ENCODE measurements at regions not wholly inside any gene's neighbourhood (a gene's known extent, or its start where the extent isn't known, plus 50 kb on each side); places are given as distances from the start of the nearest gene placed in this dataset.

DNA sequence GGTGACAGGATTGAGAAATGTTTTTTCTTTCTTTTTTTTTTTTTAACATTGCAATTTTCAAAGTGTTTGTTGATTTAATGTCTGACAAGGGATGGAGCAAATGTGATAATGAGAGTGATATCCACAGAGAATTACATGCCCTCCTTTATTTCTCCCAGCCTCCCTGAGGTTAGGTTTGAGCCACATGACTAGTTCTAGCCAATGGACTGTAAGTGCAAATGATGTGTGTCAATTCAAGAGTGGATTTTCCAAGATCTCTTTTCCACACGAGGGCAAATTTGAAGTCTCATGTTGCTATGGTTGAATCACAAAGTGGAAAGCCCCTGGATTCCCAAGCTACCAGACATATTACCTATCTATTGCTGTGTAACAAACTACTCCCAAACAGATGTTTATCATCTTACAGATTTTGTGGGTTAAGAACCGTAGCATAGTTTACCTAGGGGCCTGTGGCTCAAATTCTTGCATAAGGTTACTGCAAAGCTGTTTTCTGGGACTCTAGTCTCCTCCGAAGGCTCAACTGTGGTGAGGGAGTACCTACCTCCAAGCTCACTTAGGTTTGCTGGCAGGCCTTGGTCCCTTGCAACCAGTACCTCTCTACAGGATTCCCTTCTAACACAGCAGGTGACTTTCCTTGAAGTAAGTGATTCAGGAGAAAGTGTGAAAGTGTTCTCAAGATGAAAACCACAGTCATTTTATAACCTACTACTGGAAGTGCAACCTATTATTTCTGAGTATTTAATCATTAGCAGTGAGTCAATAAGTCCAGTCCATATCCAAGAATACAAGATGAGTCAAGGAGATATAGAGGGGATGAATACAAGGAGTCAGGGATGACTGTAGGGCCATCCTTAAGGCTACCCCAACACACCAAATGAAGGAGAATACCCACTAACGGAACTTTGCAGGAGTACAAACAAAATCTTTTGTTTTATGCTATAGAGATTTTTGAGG lies 533.6 kb downstream of the PTPRC start:
- no peak for DNase-seq

DNA sequence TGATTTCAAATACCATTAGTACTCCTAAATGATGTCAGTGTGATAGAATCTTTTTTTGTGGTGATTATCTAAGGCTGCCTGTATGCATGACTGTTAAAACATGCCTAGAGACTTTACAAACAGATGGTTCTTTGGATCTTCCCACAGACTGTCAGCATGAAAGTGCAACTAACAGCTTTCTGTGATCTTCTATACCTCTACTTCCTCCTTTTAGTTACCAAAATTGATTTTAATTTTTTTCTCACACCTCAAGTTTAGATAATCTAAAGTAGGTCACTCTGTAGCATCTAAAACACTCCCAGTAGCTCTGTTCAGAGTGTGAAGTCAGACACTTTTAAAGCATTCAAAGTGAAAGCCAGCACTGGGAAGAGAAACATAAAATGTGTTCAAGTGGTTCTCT lies 534.5 kb downstream of the PTPRC start:
- DNase-seq = no peak

DNA sequence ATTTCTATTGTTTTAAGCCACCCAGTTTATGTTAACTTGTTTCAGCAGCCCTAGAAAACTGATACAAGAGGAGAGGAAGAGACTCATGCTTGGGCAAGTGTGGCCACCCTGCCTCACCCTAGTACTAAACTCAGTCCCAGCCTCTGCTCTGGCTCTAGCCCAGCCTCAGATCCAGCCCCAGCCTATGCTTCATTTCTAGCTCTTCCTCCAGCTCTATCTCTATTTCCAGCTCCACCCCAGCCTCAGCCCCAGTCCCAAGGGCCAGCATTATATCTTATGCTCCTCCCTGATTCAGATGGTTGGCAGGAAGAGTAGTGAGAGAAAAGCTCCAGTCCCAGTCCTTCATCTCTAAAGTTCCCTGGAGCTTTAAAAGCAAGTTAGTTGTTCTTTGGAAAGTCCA lies 535.5 kb downstream of the PTPRC start:
- DNase-seq = no peak

DNA sequence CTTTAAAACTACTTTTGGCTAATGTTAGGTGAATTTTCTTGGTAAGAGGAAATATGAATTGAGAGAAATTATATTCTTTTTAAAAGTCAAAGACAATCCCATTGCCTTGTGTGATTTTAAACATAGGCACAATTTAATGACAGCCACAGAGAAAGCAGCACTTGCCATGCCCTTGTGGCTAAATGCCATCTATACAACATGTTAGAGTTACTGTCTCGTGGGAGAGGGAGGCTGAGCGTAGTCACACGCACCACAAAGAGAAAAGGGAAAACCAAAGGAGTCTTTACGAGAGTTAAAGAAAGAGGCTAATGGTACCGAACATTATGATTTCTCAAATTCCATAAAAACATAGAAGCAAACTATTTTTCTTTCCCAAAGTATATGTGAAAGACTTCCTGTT lies 537.9 kb downstream of the PTPRC start:
- no peak for DNase-seq

DNA sequence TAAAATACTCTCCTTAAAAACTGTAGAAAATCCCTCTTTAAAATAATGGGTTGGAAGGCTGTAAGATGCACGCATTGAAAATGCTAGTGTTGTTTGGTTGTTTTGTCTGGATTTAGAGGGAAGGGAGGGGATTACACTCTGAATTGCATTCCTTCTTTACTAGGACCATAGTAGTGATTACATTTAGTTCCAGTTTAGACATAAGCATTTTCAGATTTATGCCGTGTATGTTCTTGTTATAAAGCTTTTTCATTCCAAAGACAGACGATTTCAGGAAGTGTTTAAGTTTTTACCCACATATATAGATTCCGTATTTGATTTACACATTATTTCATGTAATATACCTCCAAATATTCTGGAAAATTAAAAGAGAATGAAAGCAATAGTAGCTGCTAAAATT lies 538.4 kb downstream of the PTPRC start:
- DNase-seq = no peak

DNA sequence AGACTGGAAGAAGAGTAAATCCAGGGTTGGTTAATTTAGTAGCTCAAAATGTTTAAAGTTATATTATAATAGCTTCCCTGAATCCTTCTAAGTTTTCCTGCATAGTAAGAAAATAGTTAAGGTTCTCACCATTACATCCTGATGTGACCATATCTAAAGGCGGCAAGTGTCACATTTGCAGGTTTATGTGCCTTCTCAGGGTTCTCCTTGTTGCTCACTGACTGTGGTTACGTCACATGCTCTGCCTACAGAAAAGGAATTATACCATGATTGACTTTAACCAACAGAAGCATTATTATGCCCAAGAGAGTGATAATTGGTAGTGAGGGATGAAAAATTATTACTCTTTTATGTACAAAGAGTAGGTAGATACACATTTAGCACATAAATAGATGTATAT lies 539.8 kb downstream of the PTPRC start:
- no peak for DNase-seq

DNA sequence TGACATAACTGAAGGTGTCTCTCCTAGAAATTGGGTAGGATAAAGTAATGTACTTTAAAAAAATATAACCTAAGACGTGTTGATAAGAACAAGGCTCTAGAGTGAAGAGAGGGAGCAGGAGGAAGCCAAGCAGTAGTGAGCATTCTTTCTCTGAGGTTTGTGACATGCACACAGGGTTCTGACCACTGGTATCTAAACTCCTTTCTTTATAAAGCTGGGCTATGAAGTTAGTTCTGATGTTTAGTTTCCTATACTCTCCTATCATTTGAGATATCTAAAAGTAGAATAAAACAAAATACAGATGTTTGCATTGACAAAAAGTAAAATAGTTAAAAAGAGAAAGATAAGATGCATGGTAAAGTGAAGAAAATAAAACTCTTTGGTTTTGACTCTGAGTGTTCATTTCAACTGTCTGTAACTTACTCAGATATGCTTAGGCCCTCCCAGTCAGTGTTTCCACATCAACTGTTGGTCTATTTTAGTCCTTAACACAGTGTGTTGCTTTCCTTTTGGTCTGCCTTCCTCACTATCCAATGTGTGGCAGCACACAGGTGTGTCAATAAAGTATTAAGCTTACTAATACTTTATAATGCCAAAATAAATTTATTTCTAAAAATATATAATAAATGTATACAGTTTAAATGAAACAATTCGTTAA lies 543.5 kb downstream of the PTPRC start:
- DNase-seq = no peak

DNA sequence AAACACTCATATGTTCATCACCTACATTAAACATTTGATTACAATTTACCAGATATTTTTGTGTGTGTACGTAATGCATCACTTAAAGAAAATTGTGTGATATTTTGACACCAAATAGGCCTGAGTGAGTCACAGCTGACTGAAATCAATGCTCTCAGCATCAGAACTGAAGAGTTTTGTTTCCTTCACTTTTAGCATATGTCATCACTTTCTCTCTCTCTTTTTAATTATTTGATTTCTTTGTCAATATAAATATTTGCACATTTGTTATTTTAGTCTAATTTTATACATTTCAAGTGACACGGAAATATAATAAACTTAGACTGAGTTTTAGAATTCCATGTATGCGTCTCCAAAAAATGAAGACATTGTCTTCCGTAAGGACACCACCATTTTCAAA lies 545.3 kb downstream of the PTPRC start:
- no peak for DNase-seq

DNA sequence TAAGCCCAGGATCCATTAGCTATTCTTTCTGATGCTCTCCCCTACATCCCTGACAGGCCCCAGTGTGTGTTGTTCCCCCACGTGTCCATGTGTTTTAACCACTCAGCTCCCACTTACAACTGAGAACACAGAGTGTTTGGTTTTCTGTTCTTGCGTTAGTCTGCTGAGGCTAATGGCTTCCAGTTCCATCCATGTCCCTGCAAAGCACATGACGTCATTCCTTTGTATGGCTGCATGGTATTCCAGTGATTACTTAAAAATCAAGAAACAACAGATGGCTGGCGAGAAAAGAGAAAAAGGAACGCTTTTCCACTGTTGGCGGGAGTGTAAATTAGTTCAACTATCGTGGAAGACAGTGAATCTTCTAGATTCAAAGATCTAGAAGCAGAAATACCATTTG lies 556.0 kb downstream of the PTPRC start:
- no peak for DNase-seq

DNA sequence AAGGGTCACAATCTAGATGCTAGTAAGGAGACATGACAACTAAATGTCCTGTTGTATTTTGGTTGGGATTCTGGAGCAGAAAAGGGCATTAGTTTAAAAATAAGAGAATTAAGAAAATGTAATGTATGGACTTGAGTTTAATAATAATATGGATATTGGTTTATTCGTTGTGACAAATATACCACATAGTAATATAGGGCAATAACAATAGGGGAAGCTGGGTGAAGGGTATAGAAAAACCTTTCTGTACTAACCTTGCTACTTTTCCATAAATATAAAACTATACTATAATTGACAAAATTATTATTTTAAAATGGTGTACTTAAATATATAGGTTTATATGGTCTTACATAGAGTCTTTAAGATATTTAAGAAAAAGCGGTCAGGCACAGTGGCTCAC lies 558.9 kb downstream of the PTPRC start:
- no peak for DNase-seq

DNA sequence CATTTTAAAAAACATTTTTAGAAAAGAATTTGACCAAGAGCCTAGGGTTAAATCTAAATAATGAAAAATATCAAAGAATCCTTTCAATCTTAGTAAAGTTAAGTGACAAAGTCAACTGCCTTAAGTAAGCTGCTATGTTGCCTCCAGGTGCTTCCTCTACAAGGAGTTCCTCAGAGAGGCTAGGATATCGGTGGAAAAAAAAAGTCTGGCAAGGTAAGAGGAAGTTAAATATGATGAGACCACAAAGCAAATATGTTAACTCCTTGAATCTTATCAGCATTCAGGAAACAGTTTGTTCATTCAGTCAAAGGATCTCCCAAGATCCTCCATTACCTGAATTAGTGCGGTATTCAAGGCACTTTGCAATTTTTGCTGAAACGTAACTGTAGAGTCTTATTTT lies 563.5 kb downstream of the PTPRC start:
- no peak for DNase-seq

DNA sequence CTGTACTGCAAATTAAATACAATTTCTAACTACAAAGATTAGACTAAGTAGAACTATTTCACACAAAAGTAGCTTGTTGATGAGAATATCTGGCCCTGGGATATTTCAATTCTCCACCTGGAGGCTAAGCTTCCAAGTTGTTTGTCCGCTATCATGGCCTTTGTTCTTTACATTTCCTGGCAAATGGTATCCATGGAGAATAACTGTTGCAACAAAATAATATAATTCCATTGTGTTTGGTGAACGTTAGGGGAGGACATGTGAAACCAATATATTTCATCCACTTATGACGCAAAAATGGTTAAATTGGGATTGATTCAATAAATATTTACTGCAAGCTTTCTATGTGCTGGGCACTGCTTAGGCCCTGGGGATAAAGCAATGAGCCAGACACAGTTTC lies 565.4 kb downstream of the PTPRC start:
- no peak for DNase-seq

DNA sequence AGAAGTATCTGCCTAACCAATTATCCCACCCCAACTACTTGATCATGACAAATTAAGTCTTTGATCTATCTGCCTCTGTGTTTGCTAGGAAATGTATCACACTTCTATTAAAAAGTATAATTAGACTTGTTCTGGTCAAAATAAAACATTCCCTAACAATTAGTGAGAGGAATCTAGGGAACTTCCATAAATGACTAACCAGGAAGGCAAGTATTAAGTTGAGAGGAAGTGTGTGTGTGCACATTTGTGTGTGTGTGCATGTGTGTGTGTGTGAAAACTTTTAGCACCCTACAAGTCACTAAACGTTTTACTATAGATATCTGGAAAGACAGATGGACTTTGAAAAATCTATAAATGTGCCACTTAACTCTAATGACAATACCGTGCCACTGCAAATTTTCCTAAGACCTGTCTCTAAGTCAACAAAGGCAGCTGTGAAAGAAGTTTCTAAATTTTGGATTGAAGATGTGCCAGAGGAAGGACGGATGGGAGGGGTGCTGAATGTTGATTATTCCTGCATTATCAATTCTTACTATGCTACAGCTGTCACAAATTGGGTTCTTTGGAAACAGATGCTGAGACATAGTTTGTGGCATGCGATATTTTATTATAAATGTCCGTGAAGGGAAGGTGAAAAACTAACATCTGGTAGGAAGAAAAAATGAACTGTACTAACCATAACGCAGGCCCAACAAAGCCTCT lies 567.1 kb downstream of the PTPRC start:
- DNase-seq = no peak

DNA sequence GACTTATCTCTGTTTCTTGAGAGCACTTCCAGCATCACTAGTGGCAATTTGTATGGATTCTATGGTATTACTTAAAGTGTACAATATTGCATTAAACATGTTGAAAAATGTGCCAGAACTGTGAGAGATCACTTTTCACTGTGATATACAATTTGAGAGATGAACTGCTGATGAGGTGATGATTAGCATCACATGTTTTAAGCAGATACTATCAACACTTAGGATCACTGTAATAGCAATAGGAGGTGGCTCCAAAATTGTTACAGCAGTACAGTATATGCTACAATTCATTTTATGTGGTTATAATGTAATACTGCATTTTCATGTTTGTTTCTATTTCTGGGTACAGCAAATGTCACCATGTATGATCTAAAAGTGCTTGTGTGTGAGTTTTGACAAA lies 570.0 kb downstream of the PTPRC start:
- no peak for DNase-seq

DNA sequence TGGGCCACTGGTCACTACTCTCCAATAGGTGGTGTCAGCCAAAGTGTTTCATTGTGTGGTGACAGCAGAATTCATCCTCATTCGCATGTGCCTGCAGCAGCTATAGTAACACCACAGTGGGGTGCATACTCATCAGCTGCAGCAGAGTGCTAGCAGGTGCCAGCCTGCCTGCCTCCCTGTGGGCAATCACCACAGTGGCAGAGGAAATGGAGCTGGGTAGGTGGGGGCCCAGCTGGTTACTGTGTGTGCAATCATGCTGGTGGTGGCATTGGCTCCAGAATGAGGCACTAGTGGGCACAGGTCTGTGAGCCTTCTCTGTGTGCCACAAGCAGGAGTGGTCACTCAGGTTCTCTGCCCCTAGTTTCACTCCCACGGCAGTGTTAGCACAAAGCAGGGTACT lies 579.2 kb downstream of the PTPRC start:
- no peak for DNase-seq

DNA sequence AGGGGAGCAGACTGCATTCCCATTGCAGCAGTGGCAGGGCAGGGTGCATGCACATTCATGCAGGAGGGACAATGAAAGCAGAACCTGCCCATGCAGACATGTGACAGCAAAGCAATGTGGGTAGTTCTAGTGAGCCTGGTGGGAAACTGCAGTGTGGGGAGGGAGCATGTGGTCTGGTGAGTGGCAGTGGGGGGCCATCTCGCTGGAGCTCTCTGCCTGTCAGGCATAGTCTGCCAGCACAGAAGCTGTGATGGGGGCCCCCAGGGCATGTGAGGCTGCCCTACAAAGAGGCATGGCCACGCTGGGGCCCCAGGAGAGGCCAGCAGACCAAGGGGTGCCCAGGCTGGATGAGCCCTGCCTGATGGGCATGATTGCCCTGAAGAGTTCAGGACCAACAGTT lies 579.7 kb downstream of the PTPRC start:
- DNase-seq = no peak

DNA sequence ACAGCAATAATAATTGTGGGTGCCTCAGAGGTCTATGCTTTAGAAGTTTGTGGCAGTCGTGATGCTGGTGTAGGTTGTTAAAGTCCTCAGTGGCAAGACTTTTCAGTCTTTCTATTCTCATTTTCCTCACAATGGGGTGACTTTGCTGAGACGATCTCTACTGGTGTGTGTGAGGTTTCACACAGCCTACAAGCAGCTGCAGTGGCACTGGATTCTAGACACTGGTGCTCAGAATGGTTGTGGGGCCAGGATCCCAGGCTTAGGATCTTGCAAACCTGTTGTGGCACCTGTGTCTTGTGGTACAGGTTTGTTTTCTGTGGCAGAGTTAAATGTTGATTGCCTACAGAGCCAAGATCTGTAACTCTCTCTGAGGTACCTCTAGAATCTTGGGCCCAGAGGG lies 581.2 kb downstream of the PTPRC start:
- DNase-seq = no peak

DNA sequence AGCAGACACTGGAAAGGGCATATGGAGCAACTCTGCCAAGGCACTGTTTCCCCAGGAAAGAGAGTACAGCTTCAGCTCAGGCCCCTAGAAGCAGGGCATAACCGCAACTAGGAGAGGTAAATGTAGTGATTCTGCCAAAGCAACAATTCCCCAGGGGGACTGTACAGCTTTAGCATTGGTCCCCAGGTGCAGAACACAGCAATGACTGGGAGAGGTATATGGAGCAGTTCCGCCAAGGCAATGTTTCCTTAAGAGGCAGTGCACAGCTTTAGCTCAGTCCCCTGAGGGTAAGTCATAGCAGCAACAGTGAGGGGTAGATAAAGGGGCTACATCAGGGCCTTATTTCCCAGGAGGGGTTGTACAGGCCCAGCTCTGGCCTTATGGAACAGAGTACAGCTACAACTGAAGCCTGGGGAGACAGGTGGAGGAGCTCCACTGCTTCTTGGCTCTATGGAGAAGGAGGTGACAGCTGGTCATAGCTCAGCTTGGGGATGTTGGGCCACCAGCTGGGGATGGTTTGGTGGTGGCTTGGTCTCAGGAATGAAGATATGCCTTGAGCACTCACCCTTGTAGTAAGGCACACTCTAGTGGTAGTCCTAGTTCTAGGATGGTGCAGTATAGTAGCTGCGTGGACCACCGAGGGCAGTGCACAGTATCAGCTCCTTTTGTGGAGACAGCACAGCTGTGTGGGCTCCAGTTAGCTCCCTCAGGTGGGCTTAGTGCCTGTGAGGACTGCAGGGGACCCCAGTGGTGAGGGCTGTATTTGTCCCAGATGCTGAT lies 582.7 kb downstream of the PTPRC start:
- no peak for DNase-seq

DNA sequence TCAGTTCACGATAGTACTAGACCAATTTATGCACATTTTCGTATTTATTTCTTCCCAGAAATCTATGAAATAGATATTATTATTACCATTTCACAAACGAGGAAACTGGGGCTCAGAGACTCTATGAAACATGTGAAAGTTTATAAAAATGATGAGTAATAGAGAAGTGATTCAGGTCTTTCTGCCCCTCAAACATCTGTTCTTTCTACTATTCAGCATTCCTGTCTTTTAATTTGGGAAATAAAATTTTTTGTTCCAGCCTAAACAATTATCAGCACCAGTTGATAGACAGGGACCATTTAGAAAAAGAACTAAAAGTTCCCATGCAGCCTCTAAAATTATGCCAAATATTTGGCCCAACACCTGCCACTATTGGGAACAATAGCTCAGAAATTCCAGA lies 585.1 kb downstream of the PTPRC start:
- DNase-seq = no peak

DNA sequence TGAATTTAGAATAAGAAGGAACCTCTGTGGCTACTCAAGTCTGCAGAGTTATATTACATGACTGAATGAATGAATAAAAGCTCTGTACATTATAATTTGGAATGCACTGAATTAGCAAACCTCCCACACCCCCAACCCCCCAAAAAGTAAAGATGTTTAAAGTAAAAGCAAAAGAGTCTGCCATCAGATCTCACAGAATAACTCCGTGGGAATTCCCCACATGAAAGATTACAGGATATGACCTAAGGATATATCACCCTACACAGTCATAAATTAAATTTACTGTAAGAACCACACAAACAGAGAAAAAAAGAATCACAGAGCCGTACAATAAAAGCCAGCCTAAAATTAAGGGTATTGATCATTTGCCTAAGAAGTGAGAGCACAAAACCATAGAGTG lies 587.3 kb downstream of the PTPRC start:
- DNase-seq = no peak

DNA sequence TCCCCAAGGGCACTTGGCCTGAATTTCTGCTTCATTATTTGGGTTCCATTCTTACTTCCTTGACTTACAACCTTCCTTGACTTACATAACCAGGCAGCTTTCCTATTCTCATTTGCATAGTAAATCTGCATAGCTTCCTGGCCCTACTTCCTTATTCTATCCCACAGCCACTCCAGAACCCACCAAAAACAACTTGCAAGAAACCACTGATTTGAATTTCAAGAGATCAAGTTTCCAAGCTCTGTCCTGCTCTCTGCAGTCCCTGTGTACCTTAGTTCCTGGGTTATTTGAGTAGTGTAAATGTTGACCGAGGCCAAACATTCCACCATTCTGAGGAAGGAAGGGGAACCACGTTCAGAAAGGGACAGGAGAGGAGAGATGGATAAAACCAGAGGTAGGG lies 603.3 kb downstream of the PTPRC start:
- DNase-seq = no peak

DNA sequence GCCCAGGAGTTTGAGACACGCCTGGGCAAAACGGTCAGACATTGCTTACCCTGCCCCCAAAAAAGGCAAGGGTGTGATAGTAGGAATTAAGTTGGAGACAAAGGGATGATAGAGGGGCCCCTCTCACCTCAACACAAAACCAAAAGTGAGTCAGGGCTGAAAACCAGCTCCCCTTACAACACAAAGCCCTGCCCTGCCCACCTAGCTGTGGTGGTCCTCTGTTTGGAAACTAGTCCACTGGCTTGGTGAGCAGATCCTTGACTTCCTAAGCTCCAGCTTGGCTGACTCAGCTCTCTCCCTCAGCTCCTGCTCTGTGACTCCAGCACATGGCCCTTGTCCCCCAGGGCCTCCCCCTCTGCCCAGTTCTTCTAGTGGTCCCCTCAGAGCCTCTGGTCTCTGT lies 603.8 kb downstream of the PTPRC start:
- no peak for DNase-seq

DNA sequence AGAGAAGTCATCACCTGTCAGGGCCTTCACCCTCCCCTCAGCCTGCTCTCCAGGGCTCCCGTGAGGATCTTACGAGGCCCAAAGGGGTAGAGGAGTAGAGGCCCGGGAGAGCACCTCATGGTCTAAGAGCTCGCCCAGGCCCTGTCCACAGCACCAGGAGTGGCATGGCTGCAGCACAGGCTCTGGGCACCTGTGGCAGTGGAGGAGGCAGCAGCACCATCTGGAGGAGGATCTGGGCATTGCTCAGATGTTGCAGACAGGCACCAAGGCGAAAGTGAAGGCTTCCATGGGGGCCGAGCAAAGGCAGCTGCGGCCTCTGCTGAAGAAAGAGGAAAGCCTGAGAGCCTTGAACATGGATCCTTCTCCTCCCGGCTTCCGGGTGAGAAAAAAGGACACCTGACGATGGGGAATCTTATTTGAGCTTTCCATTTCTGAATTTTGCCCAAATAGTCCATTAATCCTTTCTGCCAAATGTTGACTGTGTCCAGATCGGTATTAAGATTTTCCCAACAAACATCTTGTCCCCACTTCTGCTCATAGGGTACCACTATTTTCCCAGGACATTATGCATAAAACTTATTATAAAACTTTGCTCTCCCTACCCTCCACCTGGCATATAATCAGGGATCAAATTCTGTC lies 604.7 kb downstream of the PTPRC start:
- DNase-seq = no peak

All from DMS153 (cell line).